NCI-H2196 treated with DMSO at 0.1 percent for 48 hours (cell line): ENCODE measurements at regions not wholly inside any gene's neighbourhood (a gene's known extent, or its start where the extent isn't known, plus 50 kb on each side); places are given as distances from the start of the nearest gene placed in this dataset.

Source experiments
- DNase-seq: peaks from one replicate; lab custom pipeline; 2025; ENCODE audit not compliant: unreplicated experiment; lab: John Stamatoyannopoulos, UW

DNA sequence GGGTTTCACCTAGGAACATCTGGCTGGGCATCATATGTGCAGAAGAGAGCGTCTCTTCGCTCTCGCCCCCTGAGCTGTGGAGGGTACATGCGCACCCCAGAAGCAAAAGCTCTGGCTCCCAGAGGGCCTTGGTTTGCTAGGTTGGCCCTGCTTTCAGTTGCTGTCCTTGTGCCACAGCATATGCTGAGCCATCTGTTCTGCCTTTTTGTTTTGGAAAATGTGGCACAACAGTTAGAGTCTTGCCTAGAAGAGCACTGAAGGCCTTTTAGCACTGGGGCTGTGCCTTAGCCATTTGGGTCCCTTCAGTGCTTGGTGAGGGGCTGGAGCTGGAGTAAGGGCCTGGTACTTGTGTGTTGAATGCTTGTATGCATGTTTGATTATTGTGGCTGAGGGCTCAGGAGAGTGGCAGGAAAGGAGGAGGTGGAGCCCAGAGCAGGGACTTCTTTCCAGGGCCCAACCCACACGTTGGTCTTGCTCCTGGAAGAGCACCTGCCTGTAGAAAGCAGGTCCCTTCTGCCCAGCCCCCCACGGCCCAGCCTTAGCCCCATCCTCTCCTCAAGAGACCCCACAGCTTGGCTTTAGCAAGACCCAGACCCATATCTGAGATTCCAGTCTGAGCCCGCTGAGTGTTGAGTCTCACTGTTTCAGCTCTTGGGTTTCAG is 113.7 kb downstream of the SLC25A47 start:
- no peak for DNase-seq

DNA sequence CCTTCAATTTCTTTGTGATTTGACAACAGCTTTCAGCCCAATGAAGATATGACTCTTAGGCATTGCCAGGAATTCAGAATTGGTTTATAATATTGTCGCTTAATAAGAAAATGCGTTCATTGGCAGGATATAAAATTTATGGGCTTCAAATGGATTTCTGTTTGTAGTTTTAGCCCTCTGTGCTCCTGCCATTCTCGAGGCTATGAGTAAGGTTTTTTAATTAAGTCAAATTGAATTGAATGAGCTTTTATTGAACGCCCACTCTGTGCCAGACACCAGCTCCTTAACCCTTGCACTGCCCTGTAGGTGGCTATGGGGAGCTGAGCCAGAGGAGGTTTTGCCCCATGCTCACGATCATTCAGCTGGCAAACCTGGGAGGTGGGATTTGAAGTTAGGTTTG is 115.1 kb downstream of the SLC25A47 start:
- DNase-seq, result no peak

DNA sequence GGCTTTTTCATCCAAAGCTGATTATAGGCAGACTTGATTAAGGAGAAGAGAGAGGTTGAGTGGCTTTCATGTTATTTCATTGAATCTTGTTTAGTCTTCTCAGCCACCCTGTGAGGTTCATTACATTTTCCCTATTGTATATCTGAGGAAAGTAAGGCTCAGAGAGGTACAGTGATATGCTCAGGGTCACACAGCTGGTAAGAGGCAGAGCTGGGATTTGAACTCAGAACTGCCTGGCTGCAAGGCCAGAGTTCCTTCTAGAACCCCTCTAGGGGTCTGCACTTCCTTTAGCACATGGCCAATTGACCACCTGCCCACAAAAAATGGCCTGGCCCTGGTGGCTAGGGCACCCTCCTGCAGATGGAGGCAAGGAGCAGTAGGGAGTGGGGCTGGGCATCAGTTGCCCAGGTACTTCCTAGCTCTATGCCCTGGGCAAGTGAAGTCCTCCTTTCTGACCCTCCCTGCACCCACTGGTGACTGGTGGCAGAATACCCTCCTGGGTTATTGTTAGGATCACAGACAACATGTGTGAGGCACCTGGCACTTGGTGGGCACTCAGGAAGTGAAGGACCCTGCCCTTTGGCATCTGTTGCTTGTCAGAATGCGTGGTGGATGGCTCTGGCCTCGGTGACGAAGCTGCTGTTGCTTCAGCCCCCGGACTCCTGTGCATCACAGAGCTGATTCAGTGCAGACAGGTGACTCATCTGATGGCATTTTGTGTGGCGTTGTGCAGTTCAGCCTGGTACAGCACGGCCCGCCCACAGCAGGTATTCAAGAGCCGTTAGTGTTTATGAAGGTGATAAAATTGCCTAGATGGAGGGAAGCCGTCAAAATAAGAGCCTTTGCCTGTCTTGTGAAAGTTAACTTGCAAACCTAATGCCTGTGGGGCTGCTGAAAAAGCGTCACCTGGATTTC is 115.8 kb downstream of the SLC25A47 start:
- DNase-seq, result no peak

DNA sequence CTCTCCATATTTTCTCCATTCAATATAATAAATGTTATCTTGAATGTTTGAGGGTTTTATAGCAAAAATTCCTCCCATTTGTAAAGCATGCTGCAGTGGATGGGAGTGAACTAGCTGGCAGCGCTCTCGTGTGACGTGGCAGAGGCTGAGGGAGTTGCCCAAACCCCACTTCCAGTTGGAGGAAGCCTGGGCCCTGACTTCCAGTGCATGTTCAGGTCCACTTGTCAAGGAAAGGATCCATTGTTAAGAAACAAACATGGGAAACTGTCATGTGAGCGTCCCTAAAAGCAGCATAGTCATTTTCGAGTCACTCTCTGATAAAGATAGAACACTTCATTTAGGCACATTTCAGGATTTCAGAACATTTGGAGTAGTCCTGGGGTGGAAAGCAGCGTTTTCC is 116.6 kb downstream of the SLC25A47 start:
- DNase-seq, result no peak

DNA sequence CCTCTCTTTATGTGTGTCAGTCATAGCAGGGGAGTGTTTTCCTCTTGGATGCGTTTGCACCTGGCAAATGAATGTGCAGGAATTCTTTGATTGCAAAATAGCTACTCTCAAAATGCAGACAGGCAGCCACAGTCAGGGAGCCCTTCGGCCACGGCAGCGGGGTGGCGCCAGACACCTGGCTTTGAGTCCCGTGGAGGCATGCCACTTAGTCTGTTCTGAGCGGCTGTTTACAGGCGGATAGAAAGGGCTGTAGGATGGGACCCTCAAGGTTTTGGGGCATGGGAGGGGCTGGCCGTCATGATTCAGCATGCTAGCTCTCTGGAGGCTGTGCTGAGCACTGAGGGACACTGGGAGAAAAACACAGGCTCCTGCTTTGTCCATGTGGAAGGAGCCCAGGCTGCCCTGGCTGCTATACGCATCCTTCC is 117.1 kb downstream of the SLC25A47 start:
- no peak for DNase-seq

DNA sequence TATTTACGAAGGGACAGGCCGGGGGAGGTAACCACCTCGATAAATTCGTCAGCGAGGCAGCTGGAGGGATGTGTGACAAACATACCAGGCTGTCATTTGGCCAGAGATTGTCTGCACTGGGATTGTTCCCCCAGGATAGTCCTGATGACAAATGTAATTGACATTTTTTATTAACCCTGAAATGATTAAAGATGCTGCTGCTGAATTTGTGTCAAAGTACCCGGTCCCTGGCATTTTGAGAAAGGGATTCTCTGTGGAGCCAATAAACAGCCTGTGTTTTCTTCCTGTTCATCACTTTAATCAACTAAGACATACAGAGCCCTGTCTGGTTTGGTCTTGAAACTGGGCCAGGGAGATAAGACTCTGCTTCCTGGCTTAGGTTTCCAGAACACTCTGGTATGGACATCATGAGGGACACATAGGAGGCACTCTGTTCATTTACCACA is 117.6 kb downstream of the SLC25A47 start:
- DNase-seq, result no peak

DNA sequence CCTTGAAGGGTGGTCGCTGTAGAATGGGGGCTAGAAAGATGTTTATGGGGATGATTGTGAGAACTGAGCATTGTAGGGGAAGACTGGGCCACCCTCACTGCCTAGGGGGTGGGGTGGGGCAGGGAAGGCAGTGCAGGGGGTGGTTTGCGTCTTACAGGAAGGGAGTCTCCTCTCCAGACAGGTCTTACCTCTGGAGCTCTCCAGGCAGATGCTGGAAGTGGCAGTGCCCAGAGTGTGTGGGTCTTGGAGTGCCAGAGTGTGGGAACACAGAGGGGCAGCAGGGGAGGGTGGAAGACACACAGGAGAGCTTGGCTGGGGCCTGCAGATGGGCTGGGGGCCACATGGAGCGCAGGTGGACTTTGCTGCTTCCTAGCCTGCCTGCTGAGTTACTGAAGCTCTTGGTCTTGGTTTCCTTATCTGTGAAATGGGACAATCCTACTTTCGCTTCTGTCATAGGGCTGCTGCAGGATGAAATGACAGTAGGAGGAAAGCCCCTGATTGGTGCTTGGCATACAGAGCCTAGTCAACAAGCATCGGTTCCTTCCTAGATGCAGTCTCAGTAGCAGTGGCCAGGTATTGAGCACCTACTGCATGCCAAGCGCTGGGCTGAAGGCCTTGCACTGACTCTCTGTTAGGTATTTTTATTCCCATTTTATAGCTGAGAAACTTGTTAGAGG is 118.3 kb downstream of the SLC25A47 start:
- DNase-seq, result no peak

DNA sequence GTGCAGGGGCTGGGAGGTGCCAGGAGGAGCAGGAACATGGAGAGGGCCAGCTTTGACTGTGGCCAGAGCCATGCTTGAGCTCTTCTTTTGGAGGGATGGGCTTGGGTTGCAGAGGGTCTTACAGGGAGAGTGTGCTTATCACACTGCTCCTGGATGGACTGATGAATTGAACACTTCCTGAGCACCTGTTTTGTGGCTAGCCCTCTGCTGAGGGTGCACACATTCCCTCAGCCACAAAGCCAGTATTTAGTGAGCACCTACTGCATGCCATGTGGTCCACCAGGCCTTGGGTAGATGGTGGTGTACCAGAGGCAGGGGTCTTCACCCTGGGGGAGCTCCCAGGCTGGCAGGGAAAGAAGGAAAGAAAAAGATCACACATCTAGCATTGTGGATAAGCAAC is 118.9 kb downstream of the SLC25A47 start:
- DNase-seq, result no peak

DNA sequence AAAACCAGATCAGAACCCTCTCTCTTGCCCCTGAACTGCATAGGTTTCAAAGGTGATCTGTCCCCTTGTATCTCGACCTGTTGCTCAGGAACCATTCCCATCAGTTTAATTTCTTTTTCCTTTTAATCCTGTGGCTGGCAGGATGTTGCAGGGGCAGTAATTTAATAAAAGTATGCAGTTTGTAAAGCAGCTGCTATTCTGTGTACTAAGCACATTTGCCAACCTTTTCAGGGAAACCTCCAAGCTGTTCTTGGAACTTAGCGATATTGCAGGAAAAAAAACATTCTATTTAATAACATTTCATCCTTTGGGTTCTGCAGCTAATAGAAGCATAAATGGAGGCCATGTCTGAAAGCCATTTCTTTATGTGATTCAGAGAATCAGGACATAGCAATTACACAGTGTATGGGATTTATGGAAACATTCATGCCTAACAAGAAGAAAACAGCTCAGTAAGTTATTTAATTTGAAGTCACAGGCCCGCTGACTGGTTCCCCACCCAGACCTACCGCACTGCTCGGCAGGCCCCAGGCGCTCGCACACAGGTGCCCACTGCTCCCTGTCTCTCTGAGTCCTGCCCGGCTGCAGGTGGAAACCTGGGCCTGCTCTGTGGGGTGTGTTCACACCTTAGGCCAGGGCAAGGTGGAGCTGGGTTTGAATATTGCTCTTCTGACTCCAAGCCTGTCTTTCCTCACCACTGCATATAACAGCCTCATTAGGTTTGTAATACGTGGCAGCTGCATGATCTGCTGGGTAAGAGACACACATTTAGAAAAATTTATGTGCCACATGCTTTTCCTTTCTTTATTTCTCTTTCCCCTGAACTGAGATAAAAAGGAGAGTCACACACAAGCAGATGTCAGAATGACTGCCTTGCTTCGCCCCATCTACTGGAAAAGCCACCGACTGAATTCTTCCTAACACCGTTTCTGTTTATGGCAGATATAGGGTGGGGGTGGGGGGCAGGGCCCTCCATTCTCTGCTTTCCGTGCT is 119.7 kb downstream of the SLC25A47 start:
- DNase-seq, result no peak

DNA sequence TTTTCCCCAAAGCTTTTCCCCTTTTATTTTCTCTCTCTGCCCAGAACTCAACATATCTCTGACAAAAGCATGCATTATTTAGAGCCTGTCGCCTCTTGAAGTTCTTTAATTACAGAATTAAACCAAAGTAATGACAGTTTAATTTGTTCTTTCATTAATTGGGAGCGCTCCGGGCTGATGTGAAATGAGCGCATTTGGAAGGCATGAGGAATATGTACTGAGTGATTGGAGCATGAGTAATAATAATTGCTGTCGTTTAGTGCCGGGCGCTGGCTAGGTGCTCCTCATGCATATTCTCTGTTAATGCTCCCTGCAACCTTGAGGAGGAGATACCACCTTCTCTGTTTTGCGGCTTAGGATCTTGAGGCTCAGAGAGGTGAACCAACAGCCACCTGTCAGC is 120.5 kb downstream of the SLC25A47 start:
- DNase-seq, result no peak

DNA sequence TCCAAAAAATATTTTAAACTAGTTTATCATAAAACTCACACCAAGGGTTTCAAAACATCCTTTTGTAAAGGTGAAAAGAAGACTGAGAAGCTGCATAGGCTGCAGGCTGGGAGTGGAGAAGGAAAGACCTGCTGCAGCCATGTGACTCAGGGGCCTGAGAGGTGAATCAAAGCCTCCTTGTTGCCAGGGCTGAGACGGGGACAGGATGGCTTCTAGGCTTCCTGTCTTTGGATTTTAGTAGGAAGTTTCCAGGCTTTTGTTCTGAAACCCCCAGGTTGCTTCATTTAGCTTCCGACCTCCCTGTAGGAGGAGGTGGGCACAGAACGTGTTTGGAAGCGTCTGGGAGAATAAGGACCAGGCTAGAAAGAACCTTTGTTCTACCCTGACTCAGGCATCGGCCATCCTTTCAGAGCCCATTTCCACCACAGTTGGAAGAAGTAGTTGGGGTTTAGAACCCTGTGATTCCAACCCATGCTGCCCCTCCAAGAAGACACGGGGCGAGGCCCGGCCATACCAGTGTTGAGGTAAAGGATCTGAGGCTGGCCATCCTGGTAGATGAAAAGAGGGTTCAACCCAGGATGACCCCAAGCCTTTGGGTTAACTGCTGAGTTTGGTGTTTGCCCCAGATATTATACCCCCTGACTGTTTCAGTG is 122.4 kb downstream of the SLC25A47 start:
- DNase-seq, result no peak

DNA sequence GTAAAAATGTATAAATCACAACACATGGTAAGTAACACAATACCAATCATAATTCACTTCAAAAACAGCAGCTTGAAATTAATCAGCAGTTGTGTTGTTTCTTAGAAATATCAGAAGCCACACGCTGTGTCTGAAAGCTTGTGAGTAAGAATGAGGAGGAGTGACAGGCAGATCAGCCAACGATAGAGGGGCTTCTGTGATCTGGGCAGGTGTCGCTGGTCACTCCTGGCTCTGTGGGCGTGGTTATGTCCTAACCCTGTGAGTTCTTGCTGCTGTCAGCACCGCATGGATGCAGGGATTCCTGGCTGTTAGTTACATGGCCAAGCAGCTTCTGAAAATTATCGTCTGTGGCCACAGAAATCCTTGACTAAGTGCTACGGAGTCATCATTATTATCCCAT is 123.4 kb downstream of the SLC25A47 start:
- DNase-seq, result no peak

DNA sequence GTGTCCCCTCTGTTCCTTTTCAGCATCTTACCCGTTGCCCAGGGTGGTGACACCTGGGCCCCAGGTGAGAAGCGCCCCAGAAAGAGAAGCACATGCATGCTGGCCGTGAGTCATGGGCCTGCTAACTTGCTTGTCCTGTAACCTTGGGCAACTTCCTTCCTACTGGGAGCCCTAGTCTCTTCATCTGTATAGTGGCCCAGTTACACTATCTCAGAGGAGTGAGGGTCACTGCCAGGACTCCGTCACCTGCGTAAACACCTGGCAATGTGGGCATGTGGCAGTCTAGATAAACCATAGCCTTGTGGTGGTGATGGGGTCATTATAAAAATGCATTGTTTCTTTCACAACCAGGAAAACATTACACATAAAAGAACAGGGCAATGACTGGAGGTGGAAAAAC is 125.2 kb downstream of the SLC25A47 start:
- no peak for DNase-seq

DNA sequence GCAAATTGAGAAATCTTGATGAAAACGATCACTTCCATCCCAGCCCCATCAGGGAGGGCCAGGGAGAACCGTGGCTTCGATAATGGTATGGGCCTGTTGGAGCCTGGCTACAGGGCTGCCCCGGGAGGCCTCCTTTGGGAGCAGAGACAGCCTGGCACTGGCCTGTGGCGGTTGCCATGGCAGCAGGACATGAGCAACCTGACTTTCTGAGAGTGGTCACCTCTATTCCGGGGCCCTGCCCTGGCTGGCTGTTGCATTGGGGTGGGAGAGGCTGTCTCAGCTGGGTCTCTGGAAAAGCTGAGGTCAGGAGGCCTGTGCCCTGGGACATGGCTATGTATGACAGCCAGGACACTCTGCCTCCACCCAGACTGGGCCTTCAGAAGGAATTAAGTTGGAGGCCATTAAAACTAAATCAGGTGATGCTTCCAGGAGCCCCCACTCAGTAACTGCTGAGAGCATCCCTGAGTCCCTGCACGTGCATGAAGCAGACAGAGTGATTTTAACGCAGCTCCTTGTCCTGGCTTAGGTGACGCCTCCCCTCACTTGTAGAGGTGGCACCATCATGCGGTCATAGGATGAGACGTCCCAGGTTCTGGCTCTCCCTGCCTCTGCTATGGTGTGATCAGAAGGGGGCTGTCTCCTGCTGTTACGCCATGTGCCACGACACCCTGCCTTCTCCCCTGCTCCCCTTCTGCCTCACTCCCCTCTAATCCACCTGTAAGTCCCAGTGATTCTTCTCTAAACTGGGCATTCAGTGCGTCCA is 126.3 kb downstream of the SLC25A47 start:
- no peak for DNase-seq

DNA sequence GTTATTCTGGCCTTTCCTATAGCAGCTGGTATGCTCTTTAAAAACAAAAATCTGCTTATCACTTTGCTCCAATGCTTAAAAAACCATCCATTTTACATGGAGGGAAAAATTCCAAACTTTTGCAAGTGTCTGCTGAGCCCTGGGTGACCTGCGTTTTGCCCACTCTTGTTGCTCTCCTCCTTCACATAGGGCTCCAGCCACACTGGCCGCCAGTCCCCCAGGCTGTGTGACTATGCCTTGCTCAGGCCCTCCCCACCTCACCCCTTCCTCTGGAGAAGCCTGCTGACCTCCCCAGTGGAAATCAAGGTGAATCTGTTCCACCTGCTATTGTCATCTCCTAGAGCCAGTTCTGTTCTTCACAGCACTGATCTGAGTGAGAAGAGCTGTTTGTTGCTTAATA is 126.9 kb downstream of the SLC25A47 start:
- no peak for DNase-seq

DNA sequence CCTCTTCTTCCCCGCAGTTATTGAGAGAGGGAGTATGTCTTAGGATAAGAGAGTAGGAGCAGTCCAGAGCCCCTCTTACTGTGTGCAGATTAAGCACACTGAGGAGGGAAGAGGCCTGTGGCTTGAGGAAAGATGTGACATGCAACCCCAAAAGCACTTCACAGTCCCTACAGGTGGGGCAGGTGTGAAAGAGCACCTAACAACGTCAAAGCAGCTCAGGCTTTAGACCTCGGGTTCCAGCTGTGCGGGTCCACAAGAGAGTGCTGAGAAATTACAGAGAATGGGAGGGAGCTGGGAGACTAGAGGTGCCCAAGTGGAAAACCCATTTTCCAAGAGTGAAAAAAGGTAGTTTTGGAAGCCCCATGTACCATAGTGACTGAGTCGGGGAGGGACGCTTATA is 127.6 kb downstream of the SLC25A47 start:
- DNase-seq, result no peak

DNA sequence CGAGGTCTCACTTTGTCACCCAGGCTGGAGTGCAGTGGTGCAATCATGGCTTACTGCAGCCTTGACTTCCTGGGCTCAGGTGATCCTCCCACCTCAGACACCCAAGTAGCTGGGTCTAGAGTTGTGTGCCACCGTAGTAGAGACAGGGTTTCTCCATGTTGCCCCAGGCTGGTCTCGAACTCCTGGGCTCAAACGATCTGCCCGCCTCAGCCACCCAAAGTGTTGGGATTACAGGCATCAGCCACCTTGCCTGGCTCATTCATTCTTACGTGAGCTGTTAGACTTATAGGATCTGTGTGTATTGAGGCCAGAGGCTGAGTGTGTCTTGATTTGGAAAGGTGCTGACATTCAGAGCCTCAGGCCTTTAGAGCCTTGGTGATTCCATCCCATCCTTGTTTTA is 128.1 kb downstream of the SLC25A47 start:
- DNase-seq, result no peak

DNA sequence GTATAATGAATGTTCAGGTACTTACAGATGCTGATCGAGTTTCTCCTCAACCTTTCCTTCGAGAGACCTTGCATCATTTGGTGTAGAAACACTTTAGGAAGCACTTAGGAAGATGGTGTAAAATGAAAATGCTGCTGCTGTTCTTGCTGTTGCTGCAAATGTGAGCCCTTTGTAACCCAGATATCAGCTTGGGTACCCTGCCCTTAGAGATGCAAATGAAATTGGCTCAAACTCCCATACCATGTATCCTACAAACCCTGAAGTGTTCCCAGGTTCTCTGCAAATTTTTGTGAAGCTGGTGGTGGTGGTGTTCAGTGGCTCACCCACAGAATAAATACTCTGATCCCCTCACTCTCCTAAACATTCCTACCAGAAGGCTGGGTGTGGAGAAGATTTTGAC is 130.8 kb downstream of the SLC25A47 start:
- DNase-seq, result no peak

DNA sequence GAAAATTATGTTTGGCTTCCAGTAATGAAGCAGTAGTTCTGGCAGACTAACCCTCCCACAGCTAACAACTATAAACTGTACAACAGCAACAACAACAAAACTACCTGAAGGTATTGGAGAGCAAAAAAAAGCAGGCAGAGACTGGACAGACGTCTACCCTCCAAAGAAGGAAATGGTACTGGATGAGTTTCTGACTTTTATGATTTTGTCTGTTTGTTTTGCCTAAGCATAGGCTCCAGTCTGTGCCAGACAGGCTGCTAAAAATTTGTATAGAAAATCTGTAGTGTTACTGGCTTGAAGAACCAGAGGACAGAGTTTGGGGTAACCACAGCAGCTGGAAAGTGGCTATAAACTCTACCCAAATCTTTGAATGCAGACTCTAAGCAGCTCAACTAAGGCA is 131.3 kb downstream of the SLC25A47 start:
- DNase-seq, result no peak
